HG02870 (cell line): ENCODE measurements at regions not wholly inside any gene's neighbourhood (a gene's known extent, or its start where the extent isn't known, plus 50 kb on each side); places are given as distances from the start of the nearest gene placed in this dataset.
"Not testable (repeated sequence)": the region's sequence is repeated elsewhere in the genome, so short reads cannot be mapped to it uniquely, and the experiment has no call there.

ENCODE experiments used
- ATAC-seq: cut with Tn5 transposase; IDR thresholded peaks from one replicate; pipeline ENCODE4 v1.9.1; 2021; ENCODE audit warnings: mild to moderate bottlenecking, moderate library complexity; ENCODE audit not compliant: unreplicated experiment

DNA sequence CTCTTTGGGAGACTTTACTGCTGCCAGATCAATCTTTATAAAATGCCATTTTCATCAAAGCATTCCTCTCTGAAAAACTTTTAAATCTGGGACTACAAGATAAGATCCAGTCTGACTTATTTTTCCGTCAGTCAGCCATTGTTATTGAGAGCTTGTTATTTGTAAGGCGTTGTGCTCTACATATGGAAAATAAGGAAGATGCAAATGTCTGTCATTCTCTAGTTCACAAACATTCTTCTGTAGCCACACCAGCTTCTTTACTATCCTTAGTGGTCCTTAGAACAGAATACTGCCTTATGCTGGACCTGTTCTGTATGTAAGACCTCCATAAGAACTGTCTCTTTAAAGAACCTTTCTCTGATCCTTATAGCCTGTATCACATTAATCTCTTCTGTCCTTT lies 120.3 kb upstream of the NBPF19 start:
- not testable (repeated sequence) for ATAC-seq

- ATAC-seq, result not testable (repeated sequence)
These were observed 119.1 kb upstream of the NBPF19 start for GRCh38 chr1:149355748-149356147.

DNA sequence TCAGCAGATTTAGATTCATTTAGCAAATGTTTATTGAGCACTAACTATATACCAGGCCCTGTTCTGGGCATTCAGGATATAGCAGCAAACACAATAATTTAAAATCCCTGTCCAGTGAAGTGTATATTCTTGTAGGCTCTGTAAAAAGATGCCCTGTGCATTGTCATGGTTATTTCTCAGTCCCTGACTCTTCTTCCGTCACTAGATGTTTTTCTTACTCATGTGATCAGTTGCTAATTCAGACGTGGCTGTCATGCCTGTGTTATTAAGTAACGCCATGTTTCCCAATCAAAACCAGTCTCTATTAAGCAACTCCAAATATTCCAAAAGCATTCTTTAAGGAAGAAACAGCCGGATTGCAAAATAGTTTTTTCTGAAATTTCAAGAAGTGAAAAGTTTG lies 118.7 kb upstream of the NBPF19 start:
- ATAC-seq, result not testable (repeated sequence)

- not testable (repeated sequence) for ATAC-seq
These were observed 114.5 kb upstream of the NBPF19 start for GRCh38 chr1:149360351-149360750.

GRCh38 chr1:149361310-149361709 lies 113.5 kb upstream of the NBPF19 start:
- ATAC-seq, result not testable (repeated sequence)

GRCh38 chr1:149364188-149364981 lies 110.5 kb upstream of the NBPF19 start:
- ATAC-seq, result not testable (repeated sequence)

- not testable (repeated sequence) for ATAC-seq
These were observed 108.4 kb upstream of the NBPF19 start for GRCh38 chr1:149366402-149366801.

DNA sequence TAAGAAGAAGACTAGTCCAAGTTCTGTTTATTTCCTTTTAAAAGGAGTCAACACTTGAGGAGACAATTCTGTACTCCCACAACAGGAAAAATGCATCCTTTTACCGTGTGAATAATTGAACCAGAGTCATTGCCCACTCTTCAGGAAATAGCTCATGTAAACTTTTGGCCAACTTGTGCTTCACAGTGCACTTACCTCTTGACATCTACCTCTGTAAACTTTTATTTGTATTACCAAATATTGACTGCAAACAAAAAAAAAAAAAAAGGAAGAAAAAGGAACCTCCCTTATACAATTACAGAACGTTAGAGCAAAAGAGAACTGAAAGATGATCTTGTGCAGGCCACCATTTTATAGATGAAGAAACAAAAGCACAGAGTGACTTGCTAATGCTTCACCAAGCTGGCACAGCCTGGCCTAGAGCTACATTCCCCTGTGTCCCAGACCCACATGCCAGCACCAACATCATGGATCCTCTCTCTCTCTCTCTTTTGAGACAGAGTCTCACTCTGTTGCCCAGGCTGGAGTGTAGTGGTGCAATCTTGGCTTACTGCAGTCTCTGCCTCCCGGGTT lies 107.3 kb upstream of the NBPF19 start:
- not testable (repeated sequence) for ATAC-seq

DNA sequence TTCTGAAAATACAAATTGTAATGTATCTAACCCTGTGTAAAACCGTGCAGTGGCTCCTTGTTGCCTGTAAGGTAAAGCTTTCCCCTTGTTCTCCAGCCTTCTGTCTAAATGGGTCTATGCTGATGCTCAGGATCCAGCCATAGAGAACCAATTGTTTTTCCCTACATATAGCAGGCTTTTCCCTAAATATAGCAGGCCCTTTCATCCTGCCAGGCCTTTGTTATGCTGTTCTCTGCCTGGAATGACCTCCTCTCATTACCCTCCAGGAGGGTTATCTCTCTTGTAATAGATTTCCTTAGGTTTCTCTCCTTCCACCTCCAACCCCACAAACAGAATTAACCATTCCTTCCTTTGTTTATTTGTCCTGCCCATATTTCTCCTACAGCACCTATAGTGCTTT lies 106.5 kb upstream of the NBPF19 start:
- not testable (repeated sequence) for ATAC-seq

- ATAC-seq, result not testable (repeated sequence)
These were observed 105.8 kb upstream of the NBPF19 start for GRCh38 chr1:149369081-149369480.

DNA sequence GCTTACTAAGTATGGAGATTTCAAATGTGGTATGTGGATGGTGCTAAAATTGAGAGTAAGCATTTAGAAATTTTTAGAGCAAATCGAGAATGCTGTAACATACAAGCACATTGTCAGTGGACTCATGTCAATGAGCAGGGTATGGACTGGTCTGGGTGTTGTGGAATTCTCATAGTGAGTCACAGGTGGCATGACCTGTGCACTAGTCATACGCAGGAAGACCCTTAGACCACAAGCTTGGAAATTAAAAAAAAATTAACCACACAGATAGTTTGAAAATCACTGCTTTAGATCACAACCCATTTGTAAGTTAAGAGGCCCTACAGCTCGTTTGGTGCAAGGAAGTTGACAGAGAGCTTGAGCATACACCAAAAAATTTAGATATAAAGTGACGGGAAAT lies 102.9 kb upstream of the NBPF19 start:
- ATAC-seq, result not testable (repeated sequence)

- not testable (repeated sequence) for ATAC-seq
These were observed 96.4 kb upstream of the NBPF19 start for GRCh38 chr1:149378462-149378861.

GRCh38 chr1:149390173-149390926 lies 84.5 kb upstream of the NBPF19 start:
- not testable (repeated sequence) for ATAC-seq

GRCh38 chr1:149390931-149391330 lies 83.9 kb upstream of the NBPF19 start:
- not testable (repeated sequence) for ATAC-seq

GRCh38 chr1:149395802-149396201 lies 79.0 kb upstream of the NBPF19 start:
- not testable (repeated sequence) for ATAC-seq

DNA sequence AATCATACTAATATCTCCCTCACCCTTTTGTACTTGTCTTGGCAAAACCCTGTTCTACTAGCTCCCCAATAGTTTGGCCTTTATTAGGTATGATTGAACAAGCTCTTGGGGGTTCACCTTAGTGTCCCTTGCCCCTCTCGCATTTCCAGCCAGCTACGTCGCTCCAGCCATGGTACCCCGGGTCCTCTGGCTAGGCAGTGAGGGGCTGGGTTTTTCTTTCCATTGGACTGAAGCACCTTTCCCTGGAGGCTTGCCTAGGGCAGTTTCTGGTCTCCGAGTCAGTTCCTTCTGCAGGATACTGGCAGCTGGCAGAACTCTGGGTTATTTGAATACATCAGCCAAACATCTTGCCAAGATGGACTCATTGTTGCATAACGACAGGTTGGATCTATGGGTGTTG lies 76.3 kb upstream of the NBPF19 start:
- ATAC-seq, result not testable (repeated sequence)

DNA sequence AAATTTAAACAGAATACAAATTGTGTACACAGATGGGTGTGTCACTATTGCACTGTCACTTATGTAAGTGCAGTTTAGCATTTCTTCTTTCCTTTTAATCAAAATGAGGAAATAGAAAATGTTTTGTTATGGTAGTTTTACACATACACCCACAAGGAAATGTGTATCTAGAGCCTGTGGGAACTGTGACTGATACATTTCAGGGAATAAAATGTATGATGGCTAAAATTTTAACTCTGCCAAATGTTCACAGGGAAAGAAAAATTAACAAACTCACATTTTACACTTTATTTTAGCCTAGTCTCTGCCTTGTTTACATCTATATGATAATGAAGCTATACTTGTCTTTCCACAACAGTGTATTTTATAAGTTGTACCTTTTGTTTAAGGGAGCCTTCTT lies 66.4 kb upstream of the NBPF19 start:
- ATAC-seq, result not testable (repeated sequence)

DNA sequence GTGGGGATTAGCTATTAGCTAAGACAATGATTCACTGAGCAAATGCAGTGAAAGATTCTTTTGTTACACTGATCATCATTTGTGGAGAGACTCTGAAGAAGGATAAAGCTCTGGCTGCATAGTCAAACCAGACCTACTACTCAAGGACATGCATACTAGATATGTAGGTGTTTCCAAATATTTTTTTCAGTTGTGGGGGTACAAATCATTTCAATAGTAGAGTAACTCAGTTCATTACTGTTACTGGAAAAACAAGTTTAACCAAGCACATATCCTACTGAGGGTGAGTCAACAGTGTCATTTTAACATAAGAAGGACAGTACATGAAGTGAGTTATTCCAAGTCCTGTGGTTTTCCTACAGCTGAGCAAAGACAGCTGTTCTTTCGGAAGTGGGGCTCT lies 59.5 kb upstream of the NBPF19 start:
- not testable (repeated sequence) for ATAC-seq

GRCh38 chr1:149418782-149419181 lies 56.1 kb upstream of the NBPF19 start:
- ATAC-seq, result not testable (repeated sequence)

- not testable (repeated sequence) for ATAC-seq
These were observed 51.7 kb upstream of the NBPF19 start for GRCh38 chr1:149423122-149423521.
